ENCODE measurements at regions not wholly inside any gene's neighbourhood (a gene's known extent, or its start where the extent isn't known, plus 50 kb on each side); places are given as distances from the start of the nearest gene placed in this dataset.

- DNase-seq (ENCODE audit: low spot score) = no peak
- ATAC-seq = no peak
- ChIA-PET CTCF (no interaction called here), POLR2A (no interaction called here)
- Mint-ChIP-seq H3K27me3 (ENCODE audit: low read depth) (no peaks in the 10 kb centered on the region), H3K9me3 (no peaks in the 10 kb centered on the region), H3K36me3 (no peaks in the 10 kb centered on the region), H3K4me3 (no peak overlapping the region), H3K27ac (no peak overlapping the region), H3K4me1 (no peaks in the 10 kb centered on the region; the same call in 1 of the 2 replicates)
- no peak for TF ChIP-seq TEAD1 (CRISPR knock-in tag; IDR thresholded peaks at IDR 0.05)
- TF ChIP-seq RELA (CRISPR knock-in tag; IDR thresholded peaks at IDR 0.05; ENCODE audit: borderline replicate concordance) = no peak
- TF ChIP-seq ZBTB21 (CRISPR knock-in tag; IDR thresholded peaks at IDR 0.05; ENCODE audit: borderline replicate concordance) = no peak
- TF ChIP-seq, protein P1, sequence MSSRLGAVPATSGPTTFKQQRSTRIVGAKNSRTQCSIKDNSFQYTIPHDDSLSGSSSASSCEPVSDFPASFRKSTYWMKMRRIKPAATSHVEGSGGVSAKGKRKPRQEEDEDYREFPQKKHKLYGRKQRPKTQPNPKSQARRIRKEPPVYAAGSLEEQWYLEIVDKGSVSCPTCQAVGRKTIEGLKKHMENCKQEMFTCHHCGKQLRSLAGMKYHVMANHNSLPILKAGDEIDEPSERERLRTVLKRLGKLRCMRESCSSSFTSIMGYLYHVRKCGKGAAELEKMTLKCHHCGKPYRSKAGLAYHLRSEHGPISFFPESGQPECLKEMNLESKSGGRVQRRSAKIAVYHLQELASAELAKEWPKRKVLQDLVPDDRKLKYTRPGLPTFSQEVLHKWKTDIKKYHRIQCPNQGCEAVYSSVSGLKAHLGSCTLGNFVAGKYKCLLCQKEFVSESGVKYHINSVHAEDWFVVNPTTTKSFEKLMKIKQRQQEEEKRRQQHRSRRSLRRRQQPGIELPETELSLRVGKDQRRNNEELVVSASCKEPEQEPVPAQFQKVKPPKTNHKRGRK (CRISPR knock-in tag; IDR thresholded peaks at IDR 0.05; ENCODE audit: borderline replicate concordance) = no peak
- TF ChIP-seq ZNF232 (CRISPR knock-in tag; IDR thresholded peaks at IDR 0.05) = no peak
- no peak for TF ChIP-seq CREM (CRISPR knock-in tag; IDR thresholded peaks at IDR 0.05)
- no peak for TF ChIP-seq ZBTB43 (CRISPR knock-in tag; IDR thresholded peaks at IDR 0.05)
- TF ChIP-seq NFATC4 (CRISPR knock-in tag; IDR thresholded peaks at IDR 0.05) = no peak
- TF ChIP-seq OVOL2 (CRISPR knock-in tag; IDR thresholded peaks at IDR 0.05; ENCODE audit: borderline replicate concordance) = no peak
- no peak for TF ChIP-seq TCF7 (CRISPR knock-in tag; IDR thresholded peaks at IDR 0.05; ENCODE audit: low read depth)
- no peak for TF ChIP-seq ZNF263 (CRISPR knock-in tag; IDR thresholded peaks at IDR 0.05; ENCODE audit: low read depth)
- TF ChIP-seq ZSCAN18 (CRISPR knock-in tag; IDR thresholded peaks at IDR 0.05) = no peak
- no peak for TF ChIP-seq ETV6 (CRISPR knock-in tag; IDR thresholded peaks at IDR 0.05)
Observed at GRCh38 chr13:74904556-74904955, 577.4 kb downstream of the TBC1D4 start.

DNA sequence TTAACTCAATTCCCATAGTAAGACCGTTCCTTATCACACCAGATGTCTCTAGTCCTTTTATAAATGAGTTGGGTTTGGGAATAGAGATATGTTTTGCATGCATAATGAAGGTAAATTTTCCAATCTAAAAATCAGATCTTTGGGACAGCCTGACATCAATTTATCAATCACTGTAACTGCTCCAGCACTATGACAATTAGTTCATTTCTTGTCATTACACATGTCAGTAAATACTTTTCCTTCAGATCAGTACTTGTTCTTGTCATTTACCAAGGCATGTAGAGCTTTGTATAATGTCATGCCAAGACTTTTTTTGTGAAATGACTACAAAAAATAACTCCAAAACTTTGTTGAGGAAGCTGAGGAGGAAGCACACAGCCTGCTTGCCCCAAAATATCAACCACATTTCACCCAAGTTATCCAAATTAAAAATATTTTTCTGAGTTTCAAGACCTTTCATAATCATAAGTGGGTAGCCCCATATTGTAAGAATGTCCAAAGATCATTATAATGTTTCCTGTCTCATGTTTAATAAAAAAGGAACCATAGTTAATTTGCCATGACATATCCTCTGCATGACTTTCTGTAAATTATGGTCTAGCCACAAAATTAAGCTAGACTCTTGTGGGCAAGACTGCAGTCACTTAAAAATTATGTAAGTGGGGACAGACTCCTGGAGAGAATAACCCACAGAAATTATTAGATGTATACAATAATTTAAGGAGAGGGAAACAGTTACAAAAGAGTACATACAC lies 586.8 kb downstream of the TBC1D4 start:
- Mint-ChIP-seq H3K27ac (no peak overlapping the region), H3K36me3 (no peaks in the 10 kb centered on the region), H3K4me3 (no peak overlapping the region), H3K27me3 (ENCODE audit: low read depth) (no peaks in the 10 kb centered on the region), H3K9me3 (no peaks in the 10 kb centered on the region), H3K4me1 (no peaks in the 10 kb centered on the region)
- DNase-seq (ENCODE audit: low spot score) = no peak
- ChIA-PET POLR2A (no interaction called here), CTCF (no interaction called here)
- ATAC-seq = no peak
- TF ChIP-seq FOXJ3 (CRISPR knock-in tag; IDR thresholded peaks at IDR 0.05; ENCODE audit: borderline replicate concordance) (no peak), ATF6 (CRISPR knock-in tag; IDR thresholded peaks at IDR 0.05) (no peak), ZSCAN18 (CRISPR knock-in tag; IDR thresholded peaks at IDR 0.05) (no peak), GTF2I (CRISPR knock-in tag; conservative IDR thresholded peaks at IDR 0.05) (no peak), TEAD4 (CRISPR knock-in tag; IDR thresholded peaks at IDR 0.05) (no peak), SP1 (CRISPR knock-in tag; conservative IDR thresholded peaks at IDR 0.05) (no peak), ATF2 (CRISPR knock-in tag; IDR thresholded peaks at IDR 0.05; ENCODE audit: borderline replicate concordance, low read depth) (no peak), ZNF121 (CRISPR knock-in tag; IDR thresholded peaks at IDR 0.05) (no peak), PRRX2 (CRISPR knock-in tag; IDR thresholded peaks at IDR 0.05) (no peak), ETV6 (CRISPR knock-in tag; IDR thresholded peaks at IDR 0.05) (no peak), MLX (CRISPR knock-in tag; IDR thresholded peaks at IDR 0.05) (no peak), SMAD4 (CRISPR knock-in tag; IDR thresholded peaks at IDR 0.05) (no peak), NFATC4 (CRISPR knock-in tag; IDR thresholded peaks at IDR 0.05) (no peak), NFE2L1 (CRISPR knock-in tag; IDR thresholded peaks at IDR 0.05) (no peak)
- TF ChIP-seq, protein P2, sequence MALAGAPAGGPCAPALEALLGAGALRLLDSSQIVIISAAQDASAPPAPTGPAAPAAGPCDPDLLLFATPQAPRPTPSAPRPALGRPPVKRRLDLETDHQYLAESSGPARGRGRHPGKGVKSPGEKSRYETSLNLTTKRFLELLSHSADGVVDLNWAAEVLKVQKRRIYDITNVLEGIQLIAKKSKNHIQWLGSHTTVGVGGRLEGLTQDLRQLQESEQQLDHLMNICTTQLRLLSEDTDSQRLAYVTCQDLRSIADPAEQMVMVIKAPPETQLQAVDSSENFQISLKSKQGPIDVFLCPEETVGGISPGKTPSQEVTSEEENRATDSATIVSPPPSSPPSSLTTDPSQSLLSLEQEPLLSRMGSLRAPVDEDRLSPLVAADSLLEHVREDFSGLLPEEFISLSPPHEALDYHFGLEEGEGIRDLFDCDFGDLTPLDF (CRISPR knock-in tag; IDR thresholded peaks at IDR 0.05) = no peak

Data from WTC11 (cell line).